ENCODE measurements at regions not wholly inside any gene's neighbourhood (a gene's known extent, or its start where the extent isn't known, plus 50 kb on each side); places are given as distances from the start of the nearest gene placed in this dataset.

GRCh38 chr12:112685321-112685720 is 106.2 kb upstream of the RPH3A start:
- BruUV-seq (replicated peaks) = no TSS peak
- ChIA-PET RAD21 (ENCODE audit: low non-redundant PET in 1 of 2, low total read pairs in 2 of 2, uncharacterized antibody in 2 of 2, unreplicated experiment in 2 of 2) (no interaction called here), CTCF (no interaction called here), POLR2A (no interaction called here)
- H3K79me2 ChIP-seq (ENCODE audit: insufficient read depth, low read length) = no peaks in the 10 kb centered on the region
- H3K9me2 ChIP-seq (ENCODE audit: insufficient read depth) = no peaks in the 10 kb centered on the region
- H3K9me3 ChIP-seq (ENCODE audit: control insufficient read depth in 1 of 2, insufficient read depth in 1 of 2, low read depth in 1 of 2, low read length in 2 of 2) = no peaks in the 10 kb centered on the region
- TF ChIP-seq CBX3 (IDR thresholded peaks at IDR 0.05; ENCODE audit: low read depth) (no peak), POLR2A (IDR thresholded peaks at IDR 0.05; ENCODE audit: borderline replicate concordance, extremely low read depth, insufficient read depth, insufficient read length) (no peak), FOSL1 (IDR thresholded peaks at IDR 0.05; ENCODE audit: low read depth) (no peak), REST (IDR thresholded peaks at IDR 0.05; ENCODE audit: low read depth) (no peak), SP1 (IDR thresholded peaks at IDR 0.05; ENCODE audit: low read depth) (no peak), SRF (IDR thresholded peaks at IDR 0.05; ENCODE audit: low read depth) (no peak), EZH2 (IDR thresholded peaks at IDR 0.05) (no peak)
- H3K4me2 ChIP-seq (ENCODE audit: low read length) = no peak overlapping the region
- no peaks in the 10 kb centered on the region for H4K20me1 ChIP-seq (ENCODE audit: insufficient read depth)
- H3K27ac ChIP-seq (ENCODE audit: low read depth, low read length) = no peak overlapping the region
- H3K27me3 ChIP-seq (ENCODE audit: insufficient read depth, low read length) = peaks cover 90% of the 10 kb centered on the region
- no peak overlapping the region for H3K9ac ChIP-seq (ENCODE audit: low read length)
- ATAC-seq (no peak), DNase-seq (ENCODE audit: low read depth, low spot score) (no peak)
- H3K4me3 ChIP-seq (replicated peaks in 1 of 2; ENCODE audit: low read depth in 1 of 2, low read length in 2 of 2) = no peak overlapping the region
- H3K4me1 ChIP-seq (ENCODE audit: control insufficient read depth in 1 of 2, insufficient read depth in 2 of 2, low read length in 2 of 2) = peaks cover 0 to 3% of the 10 kb centered on the region in 2 experiments; a peak in 1 of 4 replicates
- intact Hi-C loops (cut with micrococcal nuclease) = no loop called here
- H3K36me3 ChIP-seq (ENCODE audit: control insufficient read depth in 1 of 2, insufficient read depth in 2 of 2, low read length in 2 of 2) = no peaks in the 10 kb centered on the region
- H2AFZ ChIP-seq (ENCODE audit: low read depth, low read length, poor library complexity, severe bottlenecking) = no peak overlapping the region

GRCh38 chr12:112686373-112686772 is 105.2 kb upstream of the RPH3A start:
- Histone ChIP-seq H4K20me1 (ENCODE audit: insufficient read depth) (no peaks in the 10 kb centered on the region), H3K4me1 (ENCODE audit: control insufficient read depth in 1 of 2, insufficient read depth in 2 of 2, low read length in 2 of 2) (peaks cover 0 to 3% of the 10 kb centered on the region in 2 experiments; a peak in 1 of 4 replicates), H3K4me2 (ENCODE audit: low read length) (no peak overlapping the region), H3K79me2 (ENCODE audit: insufficient read depth, low read length) (no peaks in the 10 kb centered on the region), H3K27ac (ENCODE audit: low read depth, low read length) (no peak overlapping the region), H2AFZ (ENCODE audit: low read depth, low read length, poor library complexity, severe bottlenecking) (no peak overlapping the region), H3K4me3 (replicated peaks in 1 of 2; ENCODE audit: low read depth in 1 of 2, low read length in 2 of 2) (no peak overlapping the region), H3K9ac (ENCODE audit: low read length) (no peak overlapping the region), H3K27me3 (ENCODE audit: insufficient read depth, low read length) (peaks cover 85% of the 10 kb centered on the region), H3K9me3 (ENCODE audit: control insufficient read depth in 1 of 2, insufficient read depth in 1 of 2, low read depth in 1 of 2, low read length in 2 of 2) (no peaks in the 10 kb centered on the region), H3K36me3 (ENCODE audit: control insufficient read depth in 1 of 2, insufficient read depth in 2 of 2, low read length in 2 of 2) (no peaks in the 10 kb centered on the region), H3K9me2 (ENCODE audit: insufficient read depth) (no peaks in the 10 kb centered on the region)
- CTCF ChIA-PET = no interaction called here
- RAD21 ChIA-PET (ENCODE audit: low non-redundant PET in 1 of 2, low total read pairs in 2 of 2, uncharacterized antibody in 2 of 2, unreplicated experiment in 2 of 2) = no interaction called here
- DNase-seq (ENCODE audit: low read depth, low spot score) (no peak), ATAC-seq (no peak)
- no TSS peak for BruUV-seq (replicated peaks)
- intact Hi-C loops (cut with micrococcal nuclease) = no loop called here
- POLR2A ChIA-PET = no interaction called here
- no peak for TF ChIP-seq ZNF274 (IDR thresholded peaks at IDR 0.05; ENCODE audit: low read depth, low read length)
- no peak for TF ChIP-seq REST (IDR thresholded peaks at IDR 0.05; ENCODE audit: low read depth)
- no peak for TF ChIP-seq CEBPB (IDR thresholded peaks at IDR 0.05; ENCODE audit: low read depth)
- no peak for TF ChIP-seq EZH2 (IDR thresholded peaks at IDR 0.05)
- no peak for TF ChIP-seq ELF1 (IDR thresholded peaks at IDR 0.05; ENCODE audit: borderline replicate concordance, low read depth)
- no peak for TF ChIP-seq ZFX (IDR thresholded peaks at IDR 0.05)
- TF ChIP-seq ZBTB33 (IDR thresholded peaks at IDR 0.05; ENCODE audit: extremely low read depth, insufficient replicate concordance, low read length) = no peak
